ENCODE measurements at regions not wholly inside any gene's neighbourhood (a gene's known extent, or its start where the extent isn't known, plus 50 kb on each side); places are given as distances from the start of the nearest gene placed in this dataset.

GRCh38 chr3:40593351-40593750 is 68.6 kb downstream of the ZNF621 start:
- DNase-seq (ENCODE audit: low read depth): no peak

- DNase-seq (ENCODE audit: low read depth): no peak
Measured at GRCh38 chr3:40597441-40597840, 72.7 kb downstream of the ZNF621 start.

GRCh38 chr3:40598338-40598737 is 73.6 kb downstream of the ZNF621 start:
- no peak for DNase-seq (ENCODE audit: low read depth)

GRCh38 chr3:40598962-40599361 is 74.2 kb downstream of the ZNF621 start:
- no peak for DNase-seq (ENCODE audit: low read depth)

- DNase-seq (ENCODE audit: low read depth): no peak
Measured at GRCh38 chr3:40602778-40603385, 78.1 kb downstream of the ZNF621 start.

GRCh38 chr3:40605960-40606359 is 81.2 kb downstream of the ZNF621 start:
- no peak for DNase-seq (ENCODE audit: low read depth)

- DNase-seq (ENCODE audit: low read depth): no peak
Measured at GRCh38 chr3:40608091-40608490, 83.3 kb downstream of the ZNF621 start.

- DNase-seq (ENCODE audit: low read depth): no peak
Measured at GRCh38 chr3:40613306-40613705, 88.5 kb downstream of the ZNF621 start.

GRCh38 chr3:40615110-40615915 is 90.6 kb downstream of the ZNF621 start:
- DNase-seq (ENCODE audit: low read depth): no peak

- DNase-seq (ENCODE audit: low read depth): no peak
Measured at GRCh38 chr3:40615918-40616819, 91.4 kb downstream of the ZNF621 start.

GRCh38 chr3:40617084-40617483 is 92.3 kb downstream of the ZNF621 start:
- no peak for DNase-seq (ENCODE audit: low read depth)

GRCh38 chr3:40618158-40618557 is 93.4 kb downstream of the ZNF621 start:
- no peak for DNase-seq (ENCODE audit: low read depth)

GRCh38 chr3:40620151-40620550 is 95.4 kb downstream of the ZNF621 start:
- no peak for DNase-seq (ENCODE audit: low read depth)

- DNase-seq (ENCODE audit: low read depth): no peak
Measured at GRCh38 chr3:40621252-40621651, 96.5 kb downstream of the ZNF621 start.

- no peak for DNase-seq (ENCODE audit: low read depth)
Measured at GRCh38 chr3:40623567-40623966, 98.8 kb downstream of the ZNF621 start.

- DNase-seq (ENCODE audit: low read depth): no peak
Measured at GRCh38 chr3:40624189-40624769, 99.5 kb downstream of the ZNF621 start.

GRCh38 chr3:40627095-40627494 is 102.3 kb downstream of the ZNF621 start:
- no peak for DNase-seq (ENCODE audit: low read depth)

- no peak for DNase-seq (ENCODE audit: low read depth)
Measured at GRCh38 chr3:40628984-40629383, 104.2 kb downstream of the ZNF621 start.

- DNase-seq (ENCODE audit: low read depth): no peak
Measured at GRCh38 chr3:40631341-40631995, 106.7 kb downstream of the ZNF621 start.

- DNase-seq (ENCODE audit: low read depth): no peak
Measured at GRCh38 chr3:40637906-40638305, 113.1 kb downstream of the ZNF621 start.

- no peak for DNase-seq (ENCODE audit: low read depth)
Measured at GRCh38 chr3:40639006-40639405, 114.2 kb downstream of the ZNF621 start.

GRCh38 chr3:40642812-40643211 is 118.1 kb downstream of the ZNF621 start:
- DNase-seq (ENCODE audit: low read depth): no peak
